SK-N-SH (cell line): ENCODE measurements at regions not wholly inside any gene's neighbourhood (a gene's known extent, or its start where the extent isn't known, plus 50 kb on each side); places are given as distances from the start of the nearest gene placed in this dataset.

Experiments
- CTCF ChIA-PET: fragments of 300-600, 350-600 bp; formaldehyde crosslinking; extraction: SDS; loops from one replicate; lab custom pipeline; 2021; lab: Yijun Ruan, JAX
- POLR2A ChIA-PET: fragments of 350-600 bp; sonication (Branson Sonifier 250); formaldehyde crosslinking; extraction: SDS; loops from one replicate; lab custom pipeline; 2020; ENCODE audit warnings: antibody characterized with exemption, inconsistent platforms; lab: Yijun Ruan, JAX
- DNase-seq: peaks from one replicate; pipeline ENCODE4 v3.0.0; 2012
- H2AFZ ChIP-seq: fragments of 200-600 bp; sonication (generic); 2 replicates; pipeline ENCODE4 v1.8.1; 2016; ENCODE audit warnings: antibody characterized with exemption, mild to moderate bottlenecking, low read depth
- H3F3A ChIP-seq: fragments of 200-600 bp; sonication (generic); replicated peaks from 2 replicates; pipeline ENCODE3; 2016; ENCODE audit warnings: antibody characterized with exemption, mild to moderate bottlenecking; ENCODE audit not compliant: insufficient read depth
- H3K27ac ChIP-seq, 2 experiments: fragments of 200-500 bp in 1 of 2; fragments of 200-600 bp in 1 of 2; sonication (Bioruptor generic) in 1 of 2; sonication (generic), shearing (Covaris generic) in 1 of 2; 2 replicates each; pipeline versions ENCODE4 v1.5.1 to v1.6.1; 2014 to 2016; ENCODE audit warnings: low read depth in 2 of 2, inconsistent platforms in 1 of 2, low read length in 1 of 2, mild to moderate bottlenecking in 1 of 2, mixed read lengths in 1 of 2
- H3K27me3 ChIP-seq: fragments of 200-600 bp; sonication (generic), shearing (Covaris generic); 2 replicates; pipeline ENCODE4 v1.6.1; 2016; ENCODE audit warnings: mixed run types; ENCODE audit not compliant: insufficient read depth
- H3K36me3 ChIP-seq, 2 experiments: fragments of 200-500 bp in 1 of 2; fragments of 200-600 bp in 1 of 2; sonication (Bioruptor generic) in 1 of 2; sonication (generic) in 1 of 2; replicated peaks in 1 of 2; 2 replicates each; pipeline versions ENCODE3 to v1.5.1; 2014 to 2016; ENCODE audit warnings: low read length in 1 of 2, mild to moderate bottlenecking in 1 of 2; ENCODE audit not compliant: insufficient read depth in 2 of 2, control insufficient read depth in 1 of 2
- H3K4me1 ChIP-seq, 2 experiments: fragments of 200-500 bp in 1 of 2; fragments of 200-600 bp in 1 of 2; sonication (Bioruptor generic) in 1 of 2; sonication (generic), shearing (Covaris generic) in 1 of 2; 2 replicates each; pipeline versions ENCODE4 v1.5.1 to v1.6.1; 2014 to 2016; ENCODE audit warnings: low read depth in 1 of 2, low read length in 1 of 2, mixed run types in 1 of 2; ENCODE audit not compliant: insufficient read depth in 2 of 2, control insufficient read depth in 1 of 2
- H3K4me2 ChIP-seq: fragments of 200-600 bp; sonication (generic), shearing (Covaris generic); 2 replicates; pipeline ENCODE4 v1.6.1; 2017; ENCODE audit warnings: mixed run types
- H3K4me3 ChIP-seq, 2 experiments: fragments of 200-500 bp in 1 of 2; fragments of 200-600 bp in 1 of 2; sonication (Bioruptor generic) in 1 of 2; sonication (generic), shearing (Covaris generic) in 1 of 2; 2 replicates each; pipeline versions ENCODE4 v1.5.1 to v1.8.1; 2014 to 2016; ENCODE audit warnings: low read depth in 2 of 2, inconsistent platforms in 1 of 2, low read length in 1 of 2, mild to moderate bottlenecking in 1 of 2, mixed read lengths in 1 of 2, moderate library complexity in 1 of 2
- H3K79me2 ChIP-seq: fragments of 200-600 bp; sonication (generic); 2 replicates; pipeline ENCODE4 v1.8.1; 2017; ENCODE audit warnings: mild to moderate bottlenecking; ENCODE audit not compliant: insufficient read depth
- H3K9ac ChIP-seq: fragments of 200-600 bp; sonication (generic); 2 replicates; pipeline ENCODE4 v1.6.1; 2017; ENCODE audit warnings: mixed run types
- H3K9me2 ChIP-seq: fragments of 200-600 bp; sonication (generic); 2 replicates; pipeline ENCODE4 v1.6.1; 2017; ENCODE audit warnings: mixed run types
- H3K9me3 ChIP-seq: fragments of 200-600 bp; sonication (generic); 2 replicates; pipeline ENCODE4 v1.6.1; 2017; ENCODE audit warnings: mixed run types, mild to moderate bottlenecking, moderate library complexity
- H4K20me1 ChIP-seq: fragments of 200-600 bp; sonication (generic); 2 replicates; pipeline ENCODE4 v1.6.1; 2017; ENCODE audit warnings: mild to moderate bottlenecking, mixed run types; ENCODE audit not compliant: insufficient read depth
- CHD2 ChIP-seq: fragments of 150-350 bp; IDR thresholded peaks from 2 replicates; pipeline ENCODE4 v1.6.1; 2018; ENCODE audit warnings: low read length; ENCODE audit not compliant: partially characterized antibody
- ELF1 ChIP-seq: IDR thresholded peaks from 2 replicates; pipeline ENCODE4 v1.4.0; 2012
- EP300 ChIP-seq, 2 experiments: IDR thresholded peaks; 2 replicates each; pipeline versions ENCODE4 v1.4.0 to v1.6.1; 2012; ENCODE audit warnings: borderline replicate concordance in 1 of 2, low read depth in 1 of 2, low read length in 1 of 2
- FOSL2 ChIP-seq: IDR thresholded peaks from 2 replicates; pipeline ENCODE4 v1.4.0; 2012; ENCODE audit warnings: low read depth, mild to moderate bottlenecking, moderate library complexity, borderline replicate concordance
- GATA2 ChIP-seq: sonication (generic); formaldehyde crosslinking; IDR thresholded peaks from 2 replicates; pipeline ENCODE4 v1.5.0; 2020; ENCODE audit warnings: mild to moderate bottlenecking, missing genetic modification reagents
- MAX ChIP-seq: IDR thresholded peaks from 2 replicates; pipeline ENCODE4 v1.4.0; 2012; ENCODE audit warnings: low read depth
- NFIC ChIP-seq: IDR thresholded peaks from 2 replicates; pipeline ENCODE4 v1.4.0; 2012; ENCODE audit warnings: borderline replicate concordance
- NRF1 ChIP-seq: IDR thresholded peaks from 2 replicates; pipeline ENCODE4 v1.6.1; 2012; ENCODE audit warnings: low read depth, mild to moderate bottlenecking, low read length
- POLR2AphosphoS5 ChIP-seq: IDR thresholded peaks from 2 replicates; pipeline ENCODE4 v1.6.1; 2012; ENCODE audit warnings: low read depth, low read length
- RAD21 ChIP-seq: IDR thresholded peaks from 2 replicates; pipeline ENCODE4 v1.6.1; 2012; ENCODE audit warnings: mild to moderate bottlenecking, low read length
- RCOR1 ChIP-seq: fragments of 150-350 bp; IDR thresholded peaks from 2 replicates; pipeline ENCODE4 v1.6.1; 2017; ENCODE audit warnings: antibody characterized with exemption, low read length
- RFX5 ChIP-seq: IDR thresholded peaks from 2 replicates; pipeline ENCODE4 v1.6.1; 2012; ENCODE audit warnings: mild to moderate bottlenecking, improper control_type of control experiment, low read length
- RXRA ChIP-seq: IDR thresholded peaks from 2 replicates; pipeline ENCODE4 v1.4.0; 2012; ENCODE audit warnings: low read depth, mild to moderate bottlenecking, borderline replicate concordance
- SIN3A ChIP-seq: IDR thresholded peaks from 2 replicates; pipeline ENCODE4 v1.6.1; 2012; ENCODE audit warnings: low read depth, mild to moderate bottlenecking, low read length, moderate library complexity, borderline replicate concordance
- SMC3 ChIP-seq: IDR thresholded peaks from 2 replicates; pipeline ENCODE4 v1.6.1; 2012; ENCODE audit warnings: low read depth, low read length, improper control_type of control experiment
- TAF1 ChIP-seq: IDR thresholded peaks from 2 replicates; pipeline ENCODE4 v1.6.1; 2012; ENCODE audit warnings: low read depth, mild to moderate bottlenecking, low read length, moderate library complexity, borderline replicate concordance
- TCF12 ChIP-seq: IDR thresholded peaks from 2 replicates; pipeline ENCODE4 v1.4.0; 2012
- USF2 ChIP-seq: fragments of 150-350 bp; IDR thresholded peaks from 2 replicates; pipeline ENCODE4 v1.6.1; 2017; ENCODE audit warnings: antibody characterized with exemption, low read length, low read depth, borderline replicate concordance
- YY1 ChIP-seq: IDR thresholded peaks from 2 replicates; pipeline ENCODE4 v1.4.0; 2012; ENCODE audit warnings: low read depth, mild to moderate bottlenecking
- WGBS: methylation state at CpG from one replicate; pipeline ENCODE4 v1.1.6; 2017; ENCODE audit warnings: low lambda C conversion rate; 5-methylcytosine and 5-hydroxymethylcytosine counted together
- TF ChIP-seq, protein P1 (sequence below): fragments of 200-600 bp; sonication (generic); IDR thresholded peaks from 2 replicates; pipeline ENCODE4 v1.6.1; 2017; ENCODE audit warnings: antibody characterized with exemption, mild to moderate bottlenecking, moderate library complexity
- TF ChIP-seq, protein P2 (sequence below): IDR thresholded peaks from 2 replicates; pipeline ENCODE4 v1.6.1; 2012; ENCODE audit warnings: mild to moderate bottlenecking, low read depth, low read length, moderate library complexity
- TF ChIP-seq, protein P3 (sequence below): IDR thresholded peaks from 2 replicates; pipeline ENCODE4 v1.4.0; 2012; ENCODE audit warnings: low read depth, borderline replicate concordance

GRCh38 chr1:229070168-229070567, 200.7 kb upstream of the RAB4A start:
- no peak for TF ChIP-seq POLR2AphosphoS5
- peak; percentile 40; the same call in 1 of the 2 replicates for TF ChIP-seq MAX
- TF ChIP-seq TCF12 = no peak
- no peak for TF ChIP-seq ELF1
- TF ChIP-seq RFX5 = no peak
- TF ChIP-seq NFIC = peak; percentile 71
- TF ChIP-seq SMC3 = no peak
- TF ChIP-seq, protein P1, sequence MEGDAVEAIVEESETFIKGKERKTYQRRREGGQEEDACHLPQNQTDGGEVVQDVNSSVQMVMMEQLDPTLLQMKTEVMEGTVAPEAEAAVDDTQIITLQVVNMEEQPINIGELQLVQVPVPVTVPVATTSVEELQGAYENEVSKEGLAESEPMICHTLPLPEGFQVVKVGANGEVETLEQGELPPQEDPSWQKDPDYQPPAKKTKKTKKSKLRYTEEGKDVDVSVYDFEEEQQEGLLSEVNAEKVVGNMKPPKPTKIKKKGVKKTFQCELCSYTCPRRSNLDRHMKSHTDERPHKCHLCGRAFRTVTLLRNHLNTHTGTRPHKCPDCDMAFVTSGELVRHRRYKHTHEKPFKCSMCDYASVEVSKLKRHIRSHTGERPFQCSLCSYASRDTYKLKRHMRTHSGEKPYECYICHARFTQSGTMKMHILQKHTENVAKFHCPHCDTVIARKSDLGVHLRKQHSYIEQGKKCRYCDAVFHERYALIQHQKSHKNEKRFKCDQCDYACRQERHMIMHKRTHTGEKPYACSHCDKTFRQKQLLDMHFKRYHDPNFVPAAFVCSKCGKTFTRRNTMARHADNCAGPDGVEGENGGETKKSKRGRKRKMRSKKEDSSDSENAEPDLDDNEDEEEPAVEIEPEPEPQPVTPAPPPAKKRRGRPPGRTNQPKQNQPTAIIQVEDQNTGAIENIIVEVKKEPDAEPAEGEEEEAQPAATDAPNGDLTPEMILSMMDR = no peak
- TF ChIP-seq YY1 = no peak
- no peak for TF ChIP-seq TAF1
- TF ChIP-seq FOSL2 = peak; percentile 46; the same call in 1 of the 2 replicates
- TF ChIP-seq RAD21 = no peak
- TF ChIP-seq RCOR1 = no peak
- TF ChIP-seq RXRA = no peak
- TF ChIP-seq SIN3A = no peak
- no peak for TF ChIP-seq GATA2
- TF ChIP-seq EP300 (IDR thresholded peaks at IDR 0.05; ENCODE audit: borderline replicate concordance in 1 of 2, low read depth in 1 of 2, low read length in 1 of 2) = no peak
- TF ChIP-seq, protein P2, sequence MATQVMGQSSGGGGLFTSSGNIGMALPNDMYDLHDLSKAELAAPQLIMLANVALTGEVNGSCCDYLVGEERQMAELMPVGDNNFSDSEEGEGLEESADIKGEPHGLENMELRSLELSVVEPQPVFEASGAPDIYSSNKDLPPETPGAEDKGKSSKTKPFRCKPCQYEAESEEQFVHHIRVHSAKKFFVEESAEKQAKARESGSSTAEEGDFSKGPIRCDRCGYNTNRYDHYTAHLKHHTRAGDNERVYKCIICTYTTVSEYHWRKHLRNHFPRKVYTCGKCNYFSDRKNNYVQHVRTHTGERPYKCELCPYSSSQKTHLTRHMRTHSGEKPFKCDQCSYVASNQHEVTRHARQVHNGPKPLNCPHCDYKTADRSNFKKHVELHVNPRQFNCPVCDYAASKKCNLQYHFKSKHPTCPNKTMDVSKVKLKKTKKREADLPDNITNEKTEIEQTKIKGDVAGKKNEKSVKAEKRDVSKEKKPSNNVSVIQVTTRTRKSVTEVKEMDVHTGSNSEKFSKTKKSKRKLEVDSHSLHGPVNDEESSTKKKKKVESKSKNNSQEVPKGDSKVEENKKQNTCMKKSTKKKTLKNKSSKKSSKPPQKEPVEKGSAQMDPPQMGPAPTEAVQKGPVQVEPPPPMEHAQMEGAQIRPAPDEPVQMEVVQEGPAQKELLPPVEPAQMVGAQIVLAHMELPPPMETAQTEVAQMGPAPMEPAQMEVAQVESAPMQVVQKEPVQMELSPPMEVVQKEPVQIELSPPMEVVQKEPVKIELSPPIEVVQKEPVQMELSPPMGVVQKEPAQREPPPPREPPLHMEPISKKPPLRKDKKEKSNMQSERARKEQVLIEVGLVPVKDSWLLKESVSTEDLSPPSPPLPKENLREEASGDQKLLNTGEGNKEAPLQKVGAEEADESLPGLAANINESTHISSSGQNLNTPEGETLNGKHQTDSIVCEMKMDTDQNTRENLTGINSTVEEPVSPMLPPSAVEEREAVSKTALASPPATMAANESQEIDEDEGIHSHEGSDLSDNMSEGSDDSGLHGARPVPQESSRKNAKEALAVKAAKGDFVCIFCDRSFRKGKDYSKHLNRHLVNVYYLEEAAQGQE = no peak
- TF ChIP-seq, protein P3, sequence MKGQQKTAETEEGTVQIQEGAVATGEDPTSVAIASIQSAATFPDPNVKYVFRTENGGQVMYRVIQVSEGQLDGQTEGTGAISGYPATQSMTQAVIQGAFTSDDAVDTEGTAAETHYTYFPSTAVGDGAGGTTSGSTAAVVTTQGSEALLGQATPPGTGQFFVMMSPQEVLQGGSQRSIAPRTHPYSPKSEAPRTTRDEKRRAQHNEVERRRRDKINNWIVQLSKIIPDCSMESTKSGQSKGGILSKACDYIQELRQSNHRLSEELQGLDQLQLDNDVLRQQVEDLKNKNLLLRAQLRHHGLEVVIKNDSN = no peak
- no peak for TF ChIP-seq CHD2
- TF ChIP-seq USF2 = no peak
- no peak for TF ChIP-seq NRF1
- H4K20me1 ChIP-seq = no peaks in the 10 kb centered on the region
- peaks cover 0 to 6% of the 10 kb centered on the region in 2 experiments; a peak in 1 of 4 replicates for H3K4me1 ChIP-seq
- no peak overlapping the region for H3K27ac ChIP-seq
- H3K36me3 ChIP-seq = no peaks in the 10 kb centered on the region
- WGBS = 71% methylated on average over 1 of the region's 5 CpGs
- H3K9me2 ChIP-seq = no peaks in the 10 kb centered on the region
- ChIA-PET POLR2A (no interaction called here), CTCF (interaction anchor here (0.8 to 1.5 kb wide), 3 partner anchors 12 to 208 kb away, joined by 3 to 4 read pairs (median 3); no protein-coding TSS in a partner anchor)
- no peak overlapping the region for H3K4me2 ChIP-seq
- H3K9me3 ChIP-seq = no peaks in the 10 kb centered on the region
- H3K79me2 ChIP-seq = no peaks in the 10 kb centered on the region
- no peaks in the 10 kb centered on the region for H3F3A ChIP-seq
- peak; percentile 60 for DNase-seq
- no peak overlapping the region for H2AFZ ChIP-seq
- H3K27me3 ChIP-seq = no peaks in the 10 kb centered on the region
- H3K4me3 ChIP-seq = no peak overlapping the region
- no peak overlapping the region for H3K9ac ChIP-seq
